GM12878 (cell line): ENCODE measurements at regions not wholly inside any gene's neighbourhood (a gene's known extent, or its start where the extent isn't known, plus 50 kb on each side); places are given as distances from the start of the nearest gene placed in this dataset.

Experiments
- IRF4 ChIP-seq: IDR thresholded peaks from 2 replicates; pipeline ENCODE4 v1.6.1; 2011; ENCODE audit warnings: low read depth, low read length
- POLR2AphosphoS2 ChIP-seq: IDR thresholded peaks from 2 replicates; pipeline ENCODE4 v1.6.1; 2011; ENCODE audit warnings: low read depth, mild to moderate bottlenecking, low read length, improper control_type of control experiment, moderate library complexity
- RFX5 ChIP-seq: IDR thresholded peaks from 2 replicates; pipeline ENCODE4 v1.6.1; 2011; ENCODE audit warnings: low read depth, low read length, improper control_type of control experiment
- TAF1 ChIP-seq: IDR thresholded peaks from 2 replicates; pipeline ENCODE4 v1.6.1; 2011; ENCODE audit warnings: mild to moderate bottlenecking, low read depth, low read length, borderline replicate concordance
- ZSCAN29 ChIP-seq: fragments of 450-650 bp; IDR thresholded peaks from 2 replicates; pipeline ENCODE4 v1.6.1; 2017; ENCODE audit warnings: mild to moderate bottlenecking, moderate library complexity
- TF ChIP-seq, protein P1 (sequence below): fragments of 450-650 bp; formaldehyde crosslinking; IDR thresholded peaks from 2 replicates; pipeline ENCODE4 v1.4.0; 2020; ENCODE audit warnings: mild to moderate bottlenecking, moderate library complexity
- TF ChIP-seq, protein P2 (sequence below), 3 experiments: IDR thresholded peaks in 2 of 3; conservative IDR thresholded peaks in 1 of 3; 2 replicates each; pipeline ENCODE4 v1.5.1; 2011; ENCODE audit warnings: low read depth in 3 of 3, low read length in 3 of 3, mild to moderate bottlenecking in 3 of 3, control low read depth in 2 of 3, moderate library complexity in 2 of 3, inconsistent platforms in 1 of 3, mixed read lengths in 1 of 3; ENCODE audit not compliant: control insufficient read depth in 2 of 3, insufficient read depth in 1 of 3; ENCODE audit errors: extremely low read depth in 1 of 3
- TF ChIP-seq, protein P3 (sequence below): IDR thresholded peaks from 2 replicates; pipeline ENCODE4 v1.6.1; 2012; ENCODE audit warnings: low read length, inconsistent platforms

DNA sequence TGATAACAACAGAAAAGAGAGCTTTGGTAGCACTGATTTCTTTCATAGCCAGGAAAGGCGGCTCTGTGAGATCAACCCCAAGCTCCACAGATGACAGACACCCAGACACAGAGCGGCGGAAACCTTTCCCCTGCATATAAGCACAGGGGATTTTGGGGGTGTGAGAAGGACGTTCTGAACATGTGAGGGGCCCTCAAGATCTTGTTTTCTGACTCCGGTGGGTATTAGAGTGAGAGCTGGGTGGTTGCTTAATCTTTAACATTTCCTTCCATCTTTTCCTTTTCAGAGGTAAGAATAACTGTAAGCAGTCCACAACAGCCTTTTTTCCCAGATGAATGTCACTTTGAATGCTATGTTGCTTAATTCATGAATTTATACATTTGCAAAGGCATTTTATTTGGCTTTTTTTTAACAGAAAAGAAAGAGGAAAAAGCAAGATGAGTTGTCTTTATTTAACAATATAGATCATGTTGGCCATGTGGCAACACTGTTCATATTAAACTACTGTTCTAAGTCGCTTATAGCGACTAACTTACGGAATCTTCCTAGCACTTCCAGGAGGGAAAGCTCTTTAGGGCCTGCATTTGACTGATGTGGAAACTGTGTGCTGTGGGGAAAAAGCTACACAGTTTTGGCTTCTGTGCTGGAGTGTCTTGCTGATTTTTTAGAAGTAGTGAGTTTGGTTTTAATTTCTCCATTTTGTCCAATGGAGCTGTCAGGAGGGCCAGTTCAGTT, 80.5 kb upstream of the NAA20 start:
- TF ChIP-seq, protein P1, sequence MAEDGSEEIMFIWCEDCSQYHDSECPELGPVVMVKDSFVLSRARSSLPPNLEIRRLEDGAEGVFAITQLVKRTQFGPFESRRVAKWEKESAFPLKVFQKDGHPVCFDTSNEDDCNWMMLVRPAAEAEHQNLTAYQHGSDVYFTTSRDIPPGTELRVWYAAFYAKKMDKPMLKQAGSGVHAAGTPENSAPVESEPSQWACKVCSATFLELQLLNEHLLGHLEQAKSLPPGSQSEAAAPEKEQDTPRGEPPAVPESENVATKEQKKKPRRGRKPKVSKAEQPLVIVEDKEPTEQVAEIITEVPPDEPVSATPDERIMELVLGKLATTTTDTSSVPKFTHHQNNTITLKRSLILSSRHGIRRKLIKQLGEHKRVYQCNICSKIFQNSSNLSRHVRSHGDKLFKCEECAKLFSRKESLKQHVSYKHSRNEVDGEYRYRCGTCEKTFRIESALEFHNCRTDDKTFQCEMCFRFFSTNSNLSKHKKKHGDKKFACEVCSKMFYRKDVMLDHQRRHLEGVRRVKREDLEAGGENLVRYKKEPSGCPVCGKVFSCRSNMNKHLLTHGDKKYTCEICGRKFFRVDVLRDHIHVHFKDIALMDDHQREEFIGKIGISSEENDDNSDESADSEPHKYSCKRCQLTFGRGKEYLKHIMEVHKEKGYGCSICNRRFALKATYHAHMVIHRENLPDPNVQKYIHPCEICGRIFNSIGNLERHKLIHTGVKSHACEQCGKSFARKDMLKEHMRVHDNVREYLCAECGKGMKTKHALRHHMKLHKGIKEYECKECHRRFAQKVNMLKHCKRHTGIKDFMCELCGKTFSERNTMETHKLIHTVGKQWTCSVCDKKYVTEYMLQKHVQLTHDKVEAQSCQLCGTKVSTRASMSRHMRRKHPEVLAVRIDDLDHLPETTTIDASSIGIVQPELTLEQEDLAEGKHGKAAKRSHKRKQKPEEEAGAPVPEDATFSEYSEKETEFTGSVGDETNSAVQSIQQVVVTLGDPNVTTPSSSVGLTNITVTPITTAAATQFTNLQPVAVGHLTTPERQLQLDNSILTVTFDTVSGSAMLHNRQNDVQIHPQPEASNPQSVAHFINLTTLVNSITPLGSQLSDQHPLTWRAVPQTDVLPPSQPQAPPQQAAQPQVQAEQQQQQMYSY (CRISPR knock-in tag) = no peak
- TF ChIP-seq, protein P2, sequence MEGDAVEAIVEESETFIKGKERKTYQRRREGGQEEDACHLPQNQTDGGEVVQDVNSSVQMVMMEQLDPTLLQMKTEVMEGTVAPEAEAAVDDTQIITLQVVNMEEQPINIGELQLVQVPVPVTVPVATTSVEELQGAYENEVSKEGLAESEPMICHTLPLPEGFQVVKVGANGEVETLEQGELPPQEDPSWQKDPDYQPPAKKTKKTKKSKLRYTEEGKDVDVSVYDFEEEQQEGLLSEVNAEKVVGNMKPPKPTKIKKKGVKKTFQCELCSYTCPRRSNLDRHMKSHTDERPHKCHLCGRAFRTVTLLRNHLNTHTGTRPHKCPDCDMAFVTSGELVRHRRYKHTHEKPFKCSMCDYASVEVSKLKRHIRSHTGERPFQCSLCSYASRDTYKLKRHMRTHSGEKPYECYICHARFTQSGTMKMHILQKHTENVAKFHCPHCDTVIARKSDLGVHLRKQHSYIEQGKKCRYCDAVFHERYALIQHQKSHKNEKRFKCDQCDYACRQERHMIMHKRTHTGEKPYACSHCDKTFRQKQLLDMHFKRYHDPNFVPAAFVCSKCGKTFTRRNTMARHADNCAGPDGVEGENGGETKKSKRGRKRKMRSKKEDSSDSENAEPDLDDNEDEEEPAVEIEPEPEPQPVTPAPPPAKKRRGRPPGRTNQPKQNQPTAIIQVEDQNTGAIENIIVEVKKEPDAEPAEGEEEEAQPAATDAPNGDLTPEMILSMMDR (IDR thresholded peaks at IDR 0.05 in 2 of 3, conservative IDR thresholded peaks at IDR 0.05 in 1 of 3; ENCODE audit: control insufficient read depth in 2 of 3, extremely low read depth in 1 of 3, insufficient read depth in 1 of 3, low read depth in 3 of 3, low read length in 3 of 3) = no peak
- TF ChIP-seq RFX5 (no peak), IRF4 (no peak), POLR2AphosphoS2 (no peak), TAF1 (no peak), ZSCAN29 (no peak)
- TF ChIP-seq, protein P3, sequence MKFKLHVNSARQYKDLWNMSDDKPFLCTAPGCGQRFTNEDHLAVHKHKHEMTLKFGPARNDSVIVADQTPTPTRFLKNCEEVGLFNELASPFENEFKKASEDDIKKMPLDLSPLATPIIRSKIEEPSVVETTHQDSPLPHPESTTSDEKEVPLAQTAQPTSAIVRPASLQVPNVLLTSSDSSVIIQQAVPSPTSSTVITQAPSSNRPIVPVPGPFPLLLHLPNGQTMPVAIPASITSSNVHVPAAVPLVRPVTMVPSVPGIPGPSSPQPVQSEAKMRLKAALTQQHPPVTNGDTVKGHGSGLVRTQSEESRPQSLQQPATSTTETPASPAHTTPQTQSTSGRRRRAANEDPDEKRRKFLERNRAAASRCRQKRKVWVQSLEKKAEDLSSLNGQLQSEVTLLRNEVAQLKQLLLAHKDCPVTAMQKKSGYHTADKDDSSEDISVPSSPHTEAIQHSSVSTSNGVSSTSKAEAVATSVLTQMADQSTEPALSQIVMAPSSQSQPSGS = no peak
